Large intestine (tissue), 3 donors: ENCODE measurements at regions not wholly inside any gene's neighbourhood (a gene's known extent, or its start where the extent isn't known, plus 50 kb on each side); places are given as distances from the start of the nearest gene placed in this dataset.
"Not testable (repeated sequence)": the region's sequence is repeated elsewhere in the genome, so short reads cannot be mapped to it uniquely, and the experiment has no call there.

Experiments used
- DNase-seq, 2 donors: peaks; one replicate each; pipeline versions ENCODE4 v3.0.0 to v3.0.0-alpha.2; 2013
- H3K27ac ChIP-seq: one replicate; pipeline ENCODE4 v1.5.1; 2013; ENCODE audit warnings: low read length
- H3K27me3 ChIP-seq: 2 replicates; pipeline ENCODE4 v1.6.1; 2013; ENCODE audit warnings: low read length; ENCODE audit not compliant: control insufficient read depth, insufficient read depth
- H3K36me3 ChIP-seq: 2 replicates; pipeline ENCODE4 v1.6.1; 2013; ENCODE audit warnings: low read length; ENCODE audit not compliant: control insufficient read depth, insufficient read depth
- H3K4me1 ChIP-seq: one replicate; pipeline ENCODE4 v1.6.1; 2013; ENCODE audit warnings: low read length; ENCODE audit not compliant: control insufficient read depth, insufficient read depth
- H3K4me3 ChIP-seq: one replicate; pipeline ENCODE4 v1.5.1; 2013; ENCODE audit warnings: low read length
- H3K9me3 ChIP-seq: one replicate; pipeline ENCODE4 v1.6.1; 2013; ENCODE audit warnings: mild to moderate bottlenecking, low read depth, low read length, moderate library complexity; ENCODE audit not compliant: control insufficient read depth
- WGBS: methylation state at CpG from one replicate; pipeline ENCODE4 v1.1.5; 2013; ENCODE audit warnings: low lambda C conversion rate; ENCODE audit not compliant: insufficient coverage; 5-methylcytosine and 5-hydroxymethylcytosine counted together

DNA sequence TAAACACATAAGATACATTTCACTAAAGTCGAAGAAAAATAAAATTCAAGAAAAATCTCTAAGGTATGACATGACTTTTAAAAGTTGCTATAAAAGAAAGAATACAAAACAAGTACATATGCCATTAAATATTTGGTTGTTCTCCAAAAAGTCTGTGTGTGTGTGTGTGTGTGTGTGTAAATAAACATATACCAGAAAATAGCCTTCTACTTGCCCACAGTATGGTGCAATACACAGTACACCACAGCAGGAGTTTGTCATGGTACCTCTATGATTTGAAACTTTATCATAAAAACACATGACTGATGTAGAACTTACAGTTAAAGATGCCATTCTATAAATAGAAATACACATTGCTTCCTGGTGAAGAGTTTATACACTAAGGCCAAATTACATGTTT is 692.7 kb upstream of the MGAT4C start:
- H3K27ac ChIP-seq = no peak overlapping the region
- H3K4me3 ChIP-seq = no peak overlapping the region
- WGBS = 100% methylated on average over 1 of the region's 1 CpG
- H3K36me3 ChIP-seq = no peaks in the 10 kb centered on the region
- no peaks in the 10 kb centered on the region for H3K9me3 ChIP-seq
- H3K4me1 ChIP-seq = no peaks in the 10 kb centered on the region
- no peak for DNase-seq
- H3K27me3 ChIP-seq = no peaks in the 10 kb centered on the region

DNA sequence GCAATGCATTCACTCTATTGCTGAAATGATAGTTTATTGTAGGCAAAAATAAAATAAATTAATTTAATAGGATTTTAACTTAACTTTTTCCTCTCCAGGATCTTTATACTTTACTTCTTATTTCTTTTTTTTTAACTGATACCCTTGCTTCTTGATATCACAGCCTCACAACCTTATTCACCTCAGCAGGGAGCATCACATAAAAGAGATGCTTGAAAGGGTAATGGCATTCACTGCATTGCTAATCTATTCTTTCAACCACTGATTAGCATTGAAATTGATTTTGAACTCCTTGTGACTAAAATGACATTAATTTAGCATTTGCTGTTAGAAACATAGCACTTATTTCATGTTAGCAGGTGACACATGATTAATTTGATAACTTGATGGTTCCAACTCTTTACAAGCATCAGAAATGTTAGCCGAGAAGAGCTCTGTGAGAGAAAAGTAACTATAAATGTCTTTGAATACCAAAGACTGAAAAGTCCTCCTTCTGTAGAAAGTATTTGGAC is 689.5 kb upstream of the MGAT4C start:
- H3K27me3 ChIP-seq = no peaks in the 10 kb centered on the region
- no peaks in the 10 kb centered on the region for H3K4me1 ChIP-seq
- 100% methylated on average over 1 of the region's 1 CpG for WGBS
- no peaks in the 10 kb centered on the region for H3K36me3 ChIP-seq
- H3K4me3 ChIP-seq = no peak overlapping the region
- no peaks in the 10 kb centered on the region for H3K9me3 ChIP-seq
- no peak overlapping the region for H3K27ac ChIP-seq
- DNase-seq = no peak

DNA sequence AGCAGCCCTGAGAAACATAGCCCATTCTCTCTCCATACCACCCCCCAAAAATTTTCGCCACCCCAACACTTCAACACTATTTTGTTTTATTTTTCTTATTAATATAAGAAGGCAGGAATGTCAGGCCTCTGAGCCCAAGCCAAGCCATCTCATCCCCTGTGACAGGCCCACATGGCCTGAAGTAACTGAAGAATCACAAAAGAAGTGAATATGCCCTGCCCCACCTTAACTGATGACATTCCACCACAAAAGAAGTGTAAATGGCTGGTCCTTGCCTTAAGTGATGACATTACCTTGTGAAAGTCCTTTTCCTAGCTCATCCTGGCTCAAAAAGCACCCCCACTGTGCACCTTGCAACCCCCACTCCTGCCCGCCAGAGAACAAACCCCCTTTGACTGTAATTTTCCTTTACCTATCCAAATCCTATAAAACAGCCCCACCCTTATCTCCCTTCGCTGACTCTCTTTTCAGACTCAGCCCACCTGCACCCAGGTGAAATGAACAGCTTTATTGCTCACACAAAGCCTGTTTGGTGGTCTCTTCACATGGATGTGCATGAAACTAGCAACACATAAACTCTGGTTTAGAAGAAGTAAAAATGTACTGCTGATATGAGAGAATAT is 688.1 kb upstream of the MGAT4C start:
- not testable (repeated sequence) for H3K27me3 ChIP-seq, H3K4me1 ChIP-seq, H3K4me3 ChIP-seq, DNase-seq, H3K27ac ChIP-seq, H3K9me3 ChIP-seq, H3K36me3 ChIP-seq
- WGBS = no CpG with 5 or more reads among the region's 3 CpGs

DNA sequence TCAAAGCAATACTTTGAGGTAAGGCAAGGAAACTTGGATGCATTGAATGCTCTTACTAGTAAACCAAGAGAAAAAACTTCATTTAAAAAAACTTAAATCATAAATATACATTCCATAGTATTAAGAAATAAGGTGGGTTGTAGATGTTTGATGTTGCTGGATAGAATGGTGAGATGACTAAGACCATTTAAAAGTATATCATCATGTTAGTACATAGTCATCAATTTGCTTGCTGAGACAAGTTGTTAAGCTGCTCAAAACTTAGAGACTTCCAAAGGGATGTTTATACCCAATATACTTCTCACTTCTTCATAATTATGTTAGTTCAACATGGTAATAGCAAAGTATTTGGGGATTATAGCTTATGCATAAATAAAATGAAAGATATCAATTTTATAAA is 675.5 kb upstream of the MGAT4C start:
- no peaks in the 10 kb centered on the region for H3K9me3 ChIP-seq
- H3K27ac ChIP-seq = no peak overlapping the region
- H3K36me3 ChIP-seq = no peaks in the 10 kb centered on the region

DNA sequence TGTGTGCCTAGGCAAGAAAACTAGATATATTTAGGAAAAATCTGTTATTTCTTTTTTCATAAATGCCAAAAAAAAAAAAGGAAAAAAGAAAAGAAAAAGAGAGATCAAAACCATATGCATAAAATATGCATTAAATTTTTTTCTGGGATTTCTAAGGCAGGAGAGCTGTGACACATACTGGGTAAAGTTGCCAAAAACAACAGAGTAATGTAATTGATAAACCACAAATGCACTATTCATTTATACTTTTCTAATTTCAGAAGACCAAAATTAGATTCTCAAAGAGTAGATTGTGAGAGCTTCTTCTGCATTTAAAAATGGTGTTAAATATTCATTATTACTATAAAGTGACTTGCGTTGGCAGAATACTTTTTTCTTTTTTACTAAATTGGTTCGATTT is 673.8 kb upstream of the MGAT4C start:
- Histone ChIP-seq H3K4me3 (no peak overlapping the region), H3K36me3 (no peaks in the 10 kb centered on the region), H3K4me1 (no peaks in the 10 kb centered on the region), H3K27me3 (no peaks in the 10 kb centered on the region), H3K27ac (no peak overlapping the region), H3K9me3 (no peaks in the 10 kb centered on the region)
- WGBS = 100% methylated on average over 2 of the region's 2 CpGs
- no peak for DNase-seq

More for the DNA sequence above, 675.5 kb upstream of the MGAT4C start:
- H3K4me1 ChIP-seq = no peaks in the 10 kb centered on the region
- no peaks in the 10 kb centered on the region for H3K27me3 ChIP-seq
- no peak for DNase-seq
- no peak overlapping the region for H3K4me3 ChIP-seq

DNA sequence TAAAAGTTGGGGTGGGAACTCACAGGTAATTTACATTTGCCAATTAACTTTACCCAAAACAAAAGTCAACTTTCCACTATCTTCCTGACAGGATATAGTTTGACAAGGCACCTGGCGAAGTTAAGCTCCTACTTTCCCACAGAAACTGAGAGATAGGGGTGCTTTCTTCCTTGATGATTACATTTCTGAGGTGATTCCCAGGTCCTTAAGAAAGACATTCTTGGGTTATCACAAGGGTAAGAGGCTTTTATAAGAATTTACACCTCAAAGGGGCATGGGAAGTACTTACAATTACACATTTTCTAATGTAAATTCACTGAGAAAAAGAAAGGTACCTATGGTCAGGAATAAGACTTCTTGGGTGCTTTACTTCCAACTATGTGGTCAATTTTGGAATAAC is 660.9 kb upstream of the MGAT4C start:
- Histone ChIP-seq H3K4me3 (no peak overlapping the region), H3K4me1 (no peaks in the 10 kb centered on the region), H3K27me3 (no peaks in the 10 kb centered on the region), H3K9me3 (no peaks in the 10 kb centered on the region), H3K27ac (no peak overlapping the region), H3K36me3 (no peaks in the 10 kb centered on the region)
- DNase-seq = no peak
- WGBS = no CpG with 5 or more reads among the region's 1 CpG

DNA sequence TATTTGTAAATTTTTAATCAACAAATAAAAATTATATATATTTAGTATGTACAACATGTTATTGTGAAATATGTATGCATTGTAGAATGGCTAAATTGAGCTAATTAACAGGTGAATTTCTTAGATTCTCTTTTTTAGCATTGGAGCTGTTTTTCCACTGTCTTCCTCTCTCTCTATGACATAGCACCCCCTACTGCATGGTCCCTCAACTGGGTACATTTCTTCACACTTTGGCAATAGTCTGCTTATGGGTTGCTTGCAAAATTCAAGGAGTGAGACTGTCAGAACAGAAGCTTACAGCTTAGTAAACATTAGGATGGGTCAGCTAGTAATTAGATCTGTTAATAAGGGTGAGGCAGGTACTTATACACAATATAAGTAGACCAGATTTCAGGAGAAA is 658.5 kb upstream of the MGAT4C start:
- Histone ChIP-seq H3K4me3 (no peak overlapping the region), H3K27ac (no peak overlapping the region), H3K27me3 (no peaks in the 10 kb centered on the region), H3K4me1 (no peaks in the 10 kb centered on the region), H3K9me3 (no peaks in the 10 kb centered on the region), H3K36me3 (no peaks in the 10 kb centered on the region)
- DNase-seq = no peak

DNA sequence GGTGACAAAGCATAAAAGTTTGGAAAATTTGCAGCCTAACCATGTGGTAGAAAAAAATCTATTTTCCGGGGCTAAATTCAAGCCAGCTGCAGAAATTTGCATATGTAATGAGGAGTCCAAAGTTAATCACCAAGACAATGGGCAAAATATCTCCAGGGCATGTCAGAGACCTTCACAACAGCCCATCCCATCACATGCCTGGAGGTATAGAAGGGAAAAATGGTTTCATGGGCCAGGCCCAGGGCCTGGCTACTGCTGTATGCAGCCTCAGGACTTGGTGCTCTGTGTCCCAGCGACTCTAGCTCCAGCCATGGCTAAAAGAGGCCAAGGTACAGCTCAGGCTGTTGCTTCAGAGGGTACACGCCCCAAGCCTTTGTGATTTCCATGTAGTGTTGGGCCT is 655.8 kb upstream of the MGAT4C start:
- Histone ChIP-seq H3K4me1 (no peaks in the 10 kb centered on the region), H3K27ac (no peak overlapping the region), H3K4me3 (no peak overlapping the region), H3K36me3 (no peaks in the 10 kb centered on the region), H3K27me3 (no peaks in the 10 kb centered on the region), H3K9me3 (no peaks in the 10 kb centered on the region)
- no peak for DNase-seq
- no CpG with 5 or more reads among the region's 3 CpGs for WGBS

DNA sequence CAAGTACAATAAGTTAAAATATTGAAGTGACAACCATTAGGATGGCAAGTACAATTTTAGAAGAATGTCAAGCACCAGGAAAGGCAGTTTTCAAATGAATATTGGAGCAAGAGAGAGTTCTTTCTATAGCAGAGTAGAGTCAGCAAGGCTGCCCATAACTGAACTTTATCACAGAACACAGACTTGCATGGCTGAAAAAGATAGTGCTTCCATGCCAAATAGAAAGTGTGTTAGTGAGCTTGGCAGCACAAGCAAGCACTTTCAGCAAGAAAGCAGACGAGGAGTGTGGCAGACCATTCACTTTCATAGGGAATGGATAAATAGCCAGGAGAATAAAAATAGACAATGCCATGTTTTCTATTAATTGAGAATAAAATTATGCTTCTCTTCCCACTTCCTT is 647.0 kb upstream of the MGAT4C start:
- H3K4me3 ChIP-seq = no peak overlapping the region
- no peak overlapping the region for H3K27ac ChIP-seq
- no CpG with 5 or more reads among the region's 1 CpG for WGBS
- DNase-seq = no peak
- H3K4me1 ChIP-seq = no peaks in the 10 kb centered on the region
- H3K9me3 ChIP-seq = no peaks in the 10 kb centered on the region
- no peaks in the 10 kb centered on the region for H3K27me3 ChIP-seq
- H3K36me3 ChIP-seq = no peaks in the 10 kb centered on the region

DNA sequence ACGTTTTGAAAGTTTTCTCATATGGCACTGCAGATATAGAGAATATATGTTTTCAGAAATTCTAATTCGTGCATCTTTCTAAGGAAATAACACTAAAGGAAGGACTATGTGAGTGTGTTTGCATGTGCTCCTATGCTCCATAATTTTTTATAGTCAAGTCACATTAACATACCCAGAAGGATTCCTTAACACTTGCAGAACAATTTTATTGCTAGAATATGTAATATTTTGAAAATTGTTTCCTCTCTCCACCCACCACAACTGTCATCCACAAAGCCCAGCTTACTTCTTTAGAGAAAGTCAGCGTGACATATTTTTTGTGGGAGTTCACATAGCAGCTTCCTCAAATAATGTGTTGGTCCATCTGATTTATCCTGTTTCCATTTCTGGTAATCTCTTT is 604.6 kb upstream of the MGAT4C start:
- WGBS = 100% methylated on average over 1 of the region's 3 CpGs
- Histone ChIP-seq H3K9me3 (no peaks in the 10 kb centered on the region), H3K36me3 (no peaks in the 10 kb centered on the region), H3K4me3 (no peak overlapping the region), H3K4me1 (no peaks in the 10 kb centered on the region), H3K27ac (no peak overlapping the region), H3K27me3 (no peaks in the 10 kb centered on the region)
- DNase-seq = no peak

DNA sequence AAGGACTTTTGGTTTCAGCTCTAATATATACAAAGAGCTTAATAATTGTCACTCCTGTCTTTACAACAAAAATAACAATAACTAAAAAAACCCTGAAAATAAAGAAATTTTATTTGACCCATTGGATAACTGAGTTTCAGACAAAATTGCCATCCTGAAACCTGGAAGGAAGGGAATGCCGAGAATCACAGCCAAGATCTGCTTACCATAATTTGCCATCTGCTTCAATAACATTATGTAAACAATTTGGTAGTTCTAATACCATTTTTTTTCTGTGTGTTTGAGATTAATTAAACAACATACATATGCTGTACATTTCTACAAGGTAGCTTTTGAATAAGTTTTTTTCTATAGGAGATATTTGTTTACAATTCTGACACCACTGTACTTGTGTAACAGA is 596.3 kb upstream of the MGAT4C start:
- no peak for DNase-seq
- WGBS = 83% methylated on average over 1 of the region's 1 CpG
- Histone ChIP-seq H3K27me3 (no peaks in the 10 kb centered on the region), H3K27ac (no peak overlapping the region), H3K4me3 (no peak overlapping the region), H3K4me1 (no peaks in the 10 kb centered on the region), H3K9me3 (no peaks in the 10 kb centered on the region), H3K36me3 (no peaks in the 10 kb centered on the region)
